Rectal smooth muscle tissue (tissue), 1 donor: ENCODE measurements at regions not wholly inside any gene's neighbourhood (a gene's known extent, or its start where the extent isn't known, plus 50 kb on each side); places are given as distances from the start of the nearest gene placed in this dataset.
"Not testable (repeated sequence)": the region's sequence is repeated elsewhere in the genome, so short reads cannot be mapped to it uniquely, and the experiment has no call there.

Source experiments
- H3K27ac ChIP-seq: one replicate; pipeline ENCODE4 v1.7.0; 2013; ENCODE audit warnings: low read depth, low read length, inconsistent platforms
- H3K27me3 ChIP-seq: one replicate; pipeline ENCODE4 v1.7.0; 2013; ENCODE audit warnings: low read length; ENCODE audit not compliant: control insufficient read depth, insufficient read depth
- H3K36me3 ChIP-seq: one replicate; pipeline ENCODE4 v1.7.0; 2013; ENCODE audit warnings: low read length; ENCODE audit not compliant: control insufficient read depth, insufficient read depth
- H3K4me1 ChIP-seq: one replicate; pipeline ENCODE4 v1.7.0; 2013; ENCODE audit warnings: low read length; ENCODE audit not compliant: control insufficient read depth, insufficient read depth
- H3K4me3 ChIP-seq: one replicate; pipeline ENCODE4 v1.7.0; 2013; ENCODE audit warnings: low read length
- H3K9ac ChIP-seq: one replicate; pipeline ENCODE4 v1.7.0; 2013; ENCODE audit warnings: low read length

DNA sequence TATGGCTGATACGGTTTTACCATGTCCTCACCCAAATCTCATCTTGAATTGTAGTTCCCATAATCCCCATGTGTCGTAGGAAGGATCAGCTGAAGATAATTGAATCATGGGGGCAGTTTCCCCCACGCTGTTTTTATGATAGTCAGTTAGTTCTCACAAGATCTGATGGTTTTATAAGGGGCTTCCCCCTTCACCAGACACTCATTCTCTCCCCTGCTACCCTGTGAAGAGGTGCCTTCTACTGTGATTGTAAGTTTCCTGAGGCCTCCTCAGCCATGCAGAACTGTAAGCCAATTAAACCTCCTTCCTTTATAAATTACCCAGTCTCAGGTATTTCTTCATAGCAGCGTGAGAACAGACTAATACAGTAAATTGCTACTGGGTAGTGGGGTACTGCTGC is 139.6 kb upstream of the VANGL1 start:
- H3K4me3 ChIP-seq, H3K4me1 ChIP-seq, H3K27me3 ChIP-seq, H3K27ac ChIP-seq, H3K36me3 ChIP-seq, H3K9ac ChIP-seq: not testable (repeated sequence)

GRCh38 chr1:115501476-115501875 is 140.3 kb upstream of the VANGL1 start:
- Histone ChIP-seq H3K27ac (no peak overlapping the region), H3K4me3 (no peak overlapping the region), H3K27me3 (no peaks in the 10 kb centered on the region), H3K36me3 (no peaks in the 10 kb centered on the region), H3K9ac (no peak overlapping the region), H3K4me1 (no peaks in the 10 kb centered on the region)

DNA sequence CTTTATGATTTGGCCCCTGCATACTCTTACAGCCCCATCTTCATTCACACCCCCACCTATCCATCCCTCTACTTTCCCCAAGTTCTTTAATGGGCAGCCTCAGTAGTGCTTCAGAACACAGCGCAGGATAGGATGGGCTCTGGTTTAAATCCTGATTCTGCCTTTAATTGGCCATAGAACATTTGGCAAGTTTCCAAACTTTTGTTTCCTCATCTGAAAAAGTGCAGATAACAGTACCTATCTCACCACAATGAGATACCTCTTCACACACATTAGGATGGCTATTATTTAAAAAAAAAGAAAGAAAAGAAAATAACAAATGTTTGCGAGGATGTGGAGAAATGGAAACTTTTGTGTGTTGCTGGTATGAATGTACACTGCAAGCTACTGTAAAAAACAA is 142.5 kb upstream of the VANGL1 start:
- H3K27ac ChIP-seq: no peak overlapping the region
- no peak overlapping the region for H3K9ac ChIP-seq
- H3K4me1 ChIP-seq: no peaks in the 10 kb centered on the region
- H3K36me3 ChIP-seq: no peaks in the 10 kb centered on the region
- H3K4me3 ChIP-seq: no peak overlapping the region
- no peaks in the 10 kb centered on the region for H3K27me3 ChIP-seq

- H3K27me3 ChIP-seq: no peaks in the 10 kb centered on the region
- H3K4me1 ChIP-seq: no peaks in the 10 kb centered on the region
- no peaks in the 10 kb centered on the region for H3K36me3 ChIP-seq
- no peak overlapping the region for H3K27ac ChIP-seq
- no peak overlapping the region for H3K9ac ChIP-seq
- no peak overlapping the region for H3K4me3 ChIP-seq
Observed at GRCh38 chr1:115496904-115497527, 144.8 kb upstream of the VANGL1 start.

GRCh38 chr1:115495625-115496024 is 146.1 kb upstream of the VANGL1 start:
- no peak overlapping the region for H3K9ac ChIP-seq
- H3K4me1 ChIP-seq: no peaks in the 10 kb centered on the region
- no peak overlapping the region for H3K4me3 ChIP-seq
- H3K27ac ChIP-seq: no peak overlapping the region
- no peaks in the 10 kb centered on the region for H3K36me3 ChIP-seq
- H3K27me3 ChIP-seq: no peaks in the 10 kb centered on the region

DNA sequence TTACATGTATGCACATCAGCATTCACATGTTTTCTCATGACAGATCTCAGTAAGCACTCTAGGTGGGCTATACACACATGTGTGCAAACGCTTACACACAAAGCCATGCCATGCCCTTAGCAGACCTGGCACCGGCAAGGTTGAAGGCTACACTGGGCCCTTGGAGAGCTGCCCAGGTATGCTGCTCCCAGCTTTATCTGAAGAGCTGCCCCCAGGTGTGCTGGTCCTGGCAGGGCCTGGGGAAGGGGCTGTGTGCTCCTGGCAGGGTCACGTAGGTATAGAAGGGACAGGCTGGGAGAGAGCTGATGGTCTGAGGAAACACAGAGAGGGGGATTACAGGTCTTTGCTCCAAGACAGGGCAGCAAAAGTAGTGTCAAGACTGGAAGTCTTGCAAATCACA is 146.7 kb upstream of the VANGL1 start:
- Histone ChIP-seq H3K4me3 (no peak overlapping the region), H3K36me3 (no peaks in the 10 kb centered on the region), H3K27ac (no peak overlapping the region), H3K27me3 (no peaks in the 10 kb centered on the region), H3K4me1 (no peaks in the 10 kb centered on the region), H3K9ac (no peak overlapping the region)

- no peaks in the 10 kb centered on the region for H3K36me3 ChIP-seq
- H3K27ac ChIP-seq: no peak overlapping the region
- H3K4me1 ChIP-seq: no peaks in the 10 kb centered on the region
- no peak overlapping the region for H3K4me3 ChIP-seq
- H3K9ac ChIP-seq: no peak overlapping the region
- H3K27me3 ChIP-seq: no peaks in the 10 kb centered on the region
Observed at GRCh38 chr1:115493834-115494233, 147.9 kb upstream of the VANGL1 start.

- Histone ChIP-seq H3K27ac (no peak overlapping the region), H3K36me3 (no peaks in the 10 kb centered on the region), H3K4me3 (no peak overlapping the region), H3K4me1 (no peaks in the 10 kb centered on the region), H3K9ac (no peak overlapping the region), H3K27me3 (no peaks in the 10 kb centered on the region)
Observed at GRCh38 chr1:115492880-115493279, 148.9 kb upstream of the VANGL1 start.

GRCh38 chr1:115492019-115492595 is 149.7 kb upstream of the VANGL1 start:
- no peaks in the 10 kb centered on the region for H3K36me3 ChIP-seq
- no peak overlapping the region for H3K27ac ChIP-seq
- H3K4me3 ChIP-seq: no peak overlapping the region
- no peaks in the 10 kb centered on the region for H3K4me1 ChIP-seq
- H3K9ac ChIP-seq: no peak overlapping the region
- H3K27me3 ChIP-seq: no peaks in the 10 kb centered on the region

DNA sequence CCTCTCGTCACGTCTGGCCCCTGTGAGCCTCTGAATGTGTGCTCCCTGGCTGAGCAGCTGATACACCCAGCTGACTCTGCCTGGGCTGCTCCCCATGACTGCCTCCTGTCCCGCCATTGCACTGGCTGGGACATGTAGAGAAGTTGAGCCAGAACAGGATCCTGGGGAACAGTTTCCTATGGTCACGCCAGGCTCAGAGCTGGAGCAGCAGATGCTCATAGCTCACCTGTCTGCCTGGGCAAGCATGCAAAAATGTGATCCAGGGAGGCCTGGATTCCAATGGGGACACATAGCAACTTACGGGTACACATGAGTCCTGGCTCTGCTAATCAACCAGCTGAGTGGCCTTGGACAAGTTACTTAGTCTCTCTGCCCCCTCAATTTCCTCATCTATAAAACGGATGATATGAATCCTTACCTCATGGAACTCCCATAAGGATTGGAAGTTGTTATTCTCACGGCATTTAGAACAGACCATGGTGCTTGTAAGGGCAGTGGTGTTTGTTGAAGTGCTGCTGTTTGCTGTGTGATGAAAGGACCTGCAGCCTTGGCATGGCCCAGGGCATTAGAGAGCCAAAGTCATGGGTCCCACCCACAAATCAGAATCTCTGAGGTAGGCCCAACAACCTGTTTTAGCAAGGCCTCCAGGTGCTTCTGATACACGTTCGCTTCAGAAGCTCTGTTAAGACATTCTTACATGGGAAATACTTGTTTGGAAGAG is 150.3 kb upstream of the VANGL1 start:
- Histone ChIP-seq H3K27me3 (no peaks in the 10 kb centered on the region), H3K9ac (no peak overlapping the region), H3K4me3 (no peak overlapping the region), H3K36me3 (no peaks in the 10 kb centered on the region), H3K4me1 (no peaks in the 10 kb centered on the region), H3K27ac (no peak overlapping the region)

GRCh38 chr1:115479055-115479482 is 141.0 kb upstream of the NGF start:
- Histone ChIP-seq H3K27me3 (no peaks in the 10 kb centered on the region), H3K36me3 (no peaks in the 10 kb centered on the region), H3K9ac (no peak overlapping the region), H3K4me1 (no peaks in the 10 kb centered on the region), H3K27ac (no peak overlapping the region), H3K4me3 (no peak overlapping the region)

DNA sequence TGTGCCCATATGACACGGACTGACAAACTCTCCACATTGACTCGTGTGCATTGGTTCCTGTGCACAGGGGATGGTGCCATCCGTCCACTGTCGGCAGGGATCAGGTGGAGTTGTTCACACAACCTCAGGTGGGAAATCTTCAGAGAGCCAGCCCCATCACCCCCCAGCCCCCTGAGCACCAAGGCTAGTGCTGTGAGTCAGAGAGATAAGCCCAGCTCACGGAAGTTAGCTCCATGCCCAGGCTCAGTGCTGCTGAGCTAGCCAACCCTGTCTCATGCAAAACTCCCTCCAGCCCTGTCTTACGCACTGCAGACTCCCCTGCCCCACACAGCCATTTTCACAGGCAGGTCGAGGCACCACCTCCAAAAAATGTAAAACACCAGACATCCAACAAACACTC is 139.0 kb upstream of the NGF start:
- Histone ChIP-seq H3K9ac (no peak overlapping the region), H3K36me3 (no peaks in the 10 kb centered on the region), H3K4me3 (no peak overlapping the region), H3K27ac (no peak overlapping the region), H3K4me1 (no peaks in the 10 kb centered on the region), H3K27me3 (no peaks in the 10 kb centered on the region)

GRCh38 chr1:115476616-115477015 is 138.6 kb upstream of the NGF start:
- H3K4me3 ChIP-seq: no peak overlapping the region
- H3K36me3 ChIP-seq: no peaks in the 10 kb centered on the region
- H3K9ac ChIP-seq: no peak overlapping the region
- no peaks in the 10 kb centered on the region for H3K27me3 ChIP-seq
- no peak overlapping the region for H3K27ac ChIP-seq
- no peaks in the 10 kb centered on the region for H3K4me1 ChIP-seq
